CD14-positive monocyte (primary cell): ENCODE measurements at regions not wholly inside any gene's neighbourhood (a gene's known extent, or its start where the extent isn't known, plus 50 kb on each side); places are given as distances from the start of the nearest gene placed in this dataset.

Source experiments
- DNase-seq, 3 donors: peaks; one replicate each; pipeline ENCODE4 v3.0.0-alpha.2; 2011 to 2022
- H2AFZ ChIP-seq: 2 replicates; pipeline ENCODE4 v1.6.0; 2012; ENCODE audit warnings: mild to moderate bottlenecking, low read depth, low read length, inconsistent platforms; ENCODE audit not compliant: insufficient read depth, poor library complexity, severe bottlenecking
- H3K27ac ChIP-seq, 2 donors: 1 replicate in 1 of 2; 2 replicates in 1 of 2; pipeline ENCODE4 v1.5.1; 2012 to 2013; ENCODE audit warnings: low read length in 2 of 2, control low read depth in 1 of 2, inconsistent platforms in 1 of 2, low read depth in 1 of 2, mild to moderate bottlenecking in 1 of 2
- H3K27me3 ChIP-seq, 2 donors: one replicate each; pipeline versions ENCODE4 v1.6.0 to v1.6.1; 2011 to 2013; ENCODE audit warnings: low read length in 2 of 2; ENCODE audit not compliant: control insufficient read depth in 2 of 2, insufficient read depth in 2 of 2
- H3K36me3 ChIP-seq, 2 donors: replicated peaks in 1 of 2; 1 replicate in 1 of 2; 2 replicates in 1 of 2; pipeline versions ENCODE4 v1.5.1 to v1.6.1; 2012 to 2013; ENCODE audit warnings: low read length in 2 of 2, control low read depth in 1 of 2, inconsistent platforms in 1 of 2, mild to moderate bottlenecking in 1 of 2; ENCODE audit not compliant: insufficient read depth in 2 of 2, control insufficient read depth in 1 of 2
- H3K4me1 ChIP-seq, 2 donors: 1 replicate in 1 of 2; 2 replicates in 1 of 2; pipeline versions ENCODE4 v1.5.1 to v1.6.1; 2012 to 2013; ENCODE audit warnings: low read length in 2 of 2, control low read depth in 1 of 2, inconsistent platforms in 1 of 2, mild to moderate bottlenecking in 1 of 2, moderate library complexity in 1 of 2; ENCODE audit not compliant: insufficient read depth in 2 of 2, control insufficient read depth in 1 of 2
- H3K4me2 ChIP-seq: replicated peaks from 2 replicates; pipeline ENCODE3; 2012; ENCODE audit warnings: low read length, moderate library complexity, mild to moderate bottlenecking; ENCODE audit not compliant: poor library complexity, severe bottlenecking; ENCODE audit errors: extremely low read depth
- H3K4me3 ChIP-seq, 3 experiments: fragments of 200-600 bp in 1 of 3; sonication (generic) in 1 of 3; replicated peaks in 1 of 3; 1 replicate in 2 of 3; 2 replicates in 1 of 3; pipeline ENCODE4 v1.5.1; 2011 to 2013; ENCODE audit warnings: low read length in 3 of 3, mild to moderate bottlenecking in 3 of 3, control low read depth in 2 of 3, low read depth in 2 of 3, inconsistent platforms in 1 of 3, moderate library complexity in 1 of 3
- H3K79me2 ChIP-seq: 2 replicates; pipeline ENCODE4 v1.6.0; 2012; ENCODE audit warnings: mild to moderate bottlenecking, control low read depth, inconsistent platforms, low read length, moderate library complexity; ENCODE audit not compliant: insufficient read depth
- H3K9ac ChIP-seq: 2 replicates; pipeline ENCODE4 v1.6.0; 2017; ENCODE audit warnings: low read length, mild to moderate bottlenecking; ENCODE audit not compliant: insufficient read depth, poor library complexity, severe bottlenecking
- H3K9me3 ChIP-seq, 2 donors: replicated peaks in 1 of 2; 1 replicate in 1 of 2; 2 replicates in 1 of 2; pipeline versions ENCODE4 v1.5.1 to v1.6.1; 2012 to 2013; ENCODE audit warnings: low read length in 2 of 2, control low read depth in 1 of 2; ENCODE audit not compliant: control insufficient read depth in 1 of 2, insufficient read depth in 1 of 2
- H4K20me1 ChIP-seq: 2 replicates; pipeline ENCODE4 v1.6.0; 2012; ENCODE audit warnings: mild to moderate bottlenecking, low read length, control low read depth, moderate library complexity; ENCODE audit not compliant: insufficient read depth
- H3K27ac Mint-ChIP-seq, 7 donors: one replicate each; pipeline ENCODE4 v1.8.0; 2020; ENCODE audit warnings: mild to moderate bottlenecking in 7 of 7, mixed read lengths in 7 of 7, moderate library complexity in 6 of 7, inconsistent platforms in 2 of 7
- H3K27me3 Mint-ChIP-seq, 3 donors: one replicate each; pipeline ENCODE4 v1.8.0; 2021 to 2022; ENCODE audit warnings: low read depth in 3 of 3, mild to moderate bottlenecking in 3 of 3, mixed read lengths in 3 of 3, moderate library complexity in 3 of 3, inconsistent platforms in 1 of 3
- H3K36me3 Mint-ChIP-seq, 2 donors: one replicate each; pipeline ENCODE4 v1.8.0; 2020; ENCODE audit warnings: mixed read lengths in 2 of 2, inconsistent platforms in 1 of 2, mild to moderate bottlenecking in 1 of 2
- H3K4me1 Mint-ChIP-seq: one replicate; pipeline ENCODE4 v1.8.0; 2020; ENCODE audit warnings: mild to moderate bottlenecking, mixed read lengths
- H3K4me3 Mint-ChIP-seq, 2 donors: one replicate each; pipeline ENCODE4 v1.8.0; 2020; ENCODE audit warnings: mild to moderate bottlenecking in 2 of 2, mixed read lengths in 2 of 2, moderate library complexity in 1 of 2
- H3K9me3 Mint-ChIP-seq, 7 donors: one replicate each; pipeline ENCODE4 v1.8.0; 2020 to 2022; ENCODE audit warnings: mixed read lengths in 7 of 7, mild to moderate bottlenecking in 6 of 7, moderate library complexity in 6 of 7, inconsistent platforms in 2 of 7
- WGBS: methylation state at CpG from one replicate; pipeline ENCODE4 v1.1.5; 2013; ENCODE audit warnings: missing lambda C conversion rate; ENCODE audit not compliant: insufficient coverage; 5-methylcytosine and 5-hydroxymethylcytosine counted together
- intact Hi-C, 2 donors: fragments of 100-400 bp; cut with micrococcal nuclease; formaldehyde crosslinking; loops; one replicate each; pipeline versions ENCODE4 v1.15.0 to v1.15.1; 2023
- TF ChIP-seq, protein P1 (sequence below): fragments of 200-600 bp; IDR thresholded peaks from one replicate; pipeline ENCODE4 v1.8.0; 2022; ENCODE audit warnings: antibody characterized with exemption, mild to moderate bottlenecking

- H3K4me3 Mint-ChIP-seq, result no peak overlapping the region
- DNase-seq, result no peak
- H4K20me1 ChIP-seq, result no peaks in the 10 kb centered on the region
- H3K4me1 ChIP-seq, result no peaks in the 10 kb centered on the region
- TF ChIP-seq, protein P1, sequence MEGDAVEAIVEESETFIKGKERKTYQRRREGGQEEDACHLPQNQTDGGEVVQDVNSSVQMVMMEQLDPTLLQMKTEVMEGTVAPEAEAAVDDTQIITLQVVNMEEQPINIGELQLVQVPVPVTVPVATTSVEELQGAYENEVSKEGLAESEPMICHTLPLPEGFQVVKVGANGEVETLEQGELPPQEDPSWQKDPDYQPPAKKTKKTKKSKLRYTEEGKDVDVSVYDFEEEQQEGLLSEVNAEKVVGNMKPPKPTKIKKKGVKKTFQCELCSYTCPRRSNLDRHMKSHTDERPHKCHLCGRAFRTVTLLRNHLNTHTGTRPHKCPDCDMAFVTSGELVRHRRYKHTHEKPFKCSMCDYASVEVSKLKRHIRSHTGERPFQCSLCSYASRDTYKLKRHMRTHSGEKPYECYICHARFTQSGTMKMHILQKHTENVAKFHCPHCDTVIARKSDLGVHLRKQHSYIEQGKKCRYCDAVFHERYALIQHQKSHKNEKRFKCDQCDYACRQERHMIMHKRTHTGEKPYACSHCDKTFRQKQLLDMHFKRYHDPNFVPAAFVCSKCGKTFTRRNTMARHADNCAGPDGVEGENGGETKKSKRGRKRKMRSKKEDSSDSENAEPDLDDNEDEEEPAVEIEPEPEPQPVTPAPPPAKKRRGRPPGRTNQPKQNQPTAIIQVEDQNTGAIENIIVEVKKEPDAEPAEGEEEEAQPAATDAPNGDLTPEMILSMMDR, result no peak
- H3K4me3 ChIP-seq, result no peak overlapping the region
- intact Hi-C loops, result no loop called here
- H3K36me3 Mint-ChIP-seq, result no peaks in the 10 kb centered on the region
- WGBS, result no CpG with 5 or more reads among the region's 2 CpGs
- H3K79me2 ChIP-seq, result no peaks in the 10 kb centered on the region
- peaks cover 0 to 2% (median 0%) of the 10 kb centered on the region in 7 donors for H3K9me3 Mint-ChIP-seq
- no peak overlapping the region for H3K4me2 ChIP-seq
- no peak overlapping the region for H3K27ac ChIP-seq
- no peak overlapping the region for H2AFZ ChIP-seq
- no peak overlapping the region for H3K27ac Mint-ChIP-seq
- H3K9ac ChIP-seq, result no peak overlapping the region
- no peaks in the 10 kb centered on the region for H3K36me3 ChIP-seq
- no peaks in the 10 kb centered on the region for H3K27me3 Mint-ChIP-seq
- no peaks in the 10 kb centered on the region for H3K4me1 Mint-ChIP-seq
- no peaks in the 10 kb centered on the region for H3K27me3 ChIP-seq
- no peaks in the 10 kb centered on the region for H3K9me3 ChIP-seq
Observed at GRCh38 chr10:106355450-106355849, 809.1 kb downstream of the SORCS1 start.

- Mint-ChIP-seq H3K27me3 (no peaks in the 10 kb centered on the region), H3K27ac (no peak overlapping the region), H3K36me3 (no peaks in the 10 kb centered on the region), H3K9me3 (peaks cover 0 to 2% (median 0%) of the 10 kb centered on the region in 7 donors), H3K4me3 (no peak overlapping the region), H3K4me1 (no peaks in the 10 kb centered on the region)
- DNase-seq, result no peak
- Histone ChIP-seq H3K4me3 (no peak overlapping the region), H3K79me2 (no peaks in the 10 kb centered on the region), H3K9ac (no peak overlapping the region), H4K20me1 (no peaks in the 10 kb centered on the region), H3K4me1 (no peaks in the 10 kb centered on the region), H3K27me3 (no peaks in the 10 kb centered on the region), H2AFZ (no peak overlapping the region), H3K27ac (no peak overlapping the region), H3K4me2 (no peak overlapping the region), H3K36me3 (no peaks in the 10 kb centered on the region), H3K9me3 (no peaks in the 10 kb centered on the region)
- intact Hi-C loops, result no loop called here
- TF ChIP-seq, protein P1, result no peak
Observed at GRCh38 chr10:106348933-106349332, 815.6 kb downstream of the SORCS1 start.
